A549 (cell line): ENCODE measurements at regions not wholly inside any gene's neighbourhood (a gene's known extent, or its start where the extent isn't known, plus 50 kb on each side); places are given as distances from the start of the nearest gene placed in this dataset.
A peak's percentile ranks its signal among the peaks of the same experiment; 100 is the strongest.

Experiments
- EP300 ChIP-seq, 2 experiments: fragments of >200 bp; sonication (Bioruptor Twin); formaldehyde crosslinking; IDR thresholded peaks; 2 replicates in 1 of 2; 3 replicates in 1 of 2; pipeline ENCODE4 v1.6.1; 2016 to 2017
- ESRRA ChIP-seq: fragments of 150-350 bp; IDR thresholded peaks from 2 replicates; pipeline ENCODE4 v1.6.1; 2014; ENCODE audit warnings: mild to moderate bottlenecking, low read length, borderline replicate concordance
- HOXB13 ChIP-seq: fragments of 250-450 bp; sonication (Bioruptor Pico); IDR thresholded peaks from 2 replicates; pipeline ENCODE4 v1.5.0; 2020; ENCODE audit warnings: low read depth, mild to moderate bottlenecking, moderate library complexity
- KDM1A ChIP-seq: fragments of 200-600 bp; sonication (generic); IDR thresholded peaks from 2 replicates; pipeline ENCODE4 v1.6.1; 2016; ENCODE audit warnings: low read depth, mild to moderate bottlenecking
- POLR2AphosphoS2 ChIP-seq: conservative IDR thresholded peaks from 2 replicates; pipeline ENCODE4 v1.6.1; 2012; ENCODE audit warnings: low read length, improper control_type of control experiment, inconsistent platforms
- RAD21 ChIP-seq, 2 experiments: fragments of >200 bp in 1 of 2; sonication (Bioruptor Twin) in 1 of 2; formaldehyde crosslinking in 1 of 2; IDR thresholded peaks in 1 of 2; conservative IDR thresholded peaks in 1 of 2; 2 replicates in 1 of 2; 3 replicates in 1 of 2; pipeline ENCODE4 v1.6.1; 2012 to 2018; ENCODE audit warnings: inconsistent platforms in 1 of 2
- RFX5 ChIP-seq: fragments of 450-650 bp; IDR thresholded peaks from 2 replicates; pipeline ENCODE4 v1.7.1; 2014; ENCODE audit warnings: antibody characterized with exemption, mild to moderate bottlenecking, moderate library complexity
- ZC3H11A ChIP-seq: fragments of 450-650 bp; IDR thresholded peaks from 2 replicates; pipeline ENCODE4 v1.6.1; 2014; ENCODE audit warnings: antibody characterized with exemption, mild to moderate bottlenecking
- TF ChIP-seq, protein P1 (sequence below): fragments of >200 bp; sonication (Bioruptor Twin); formaldehyde crosslinking; IDR thresholded peaks from 3 replicates; pipeline ENCODE4 v1.5.1; 2016
- TF ChIP-seq, protein P2 (sequence below): fragments of 200-600 bp; sonication (generic); IDR thresholded peaks from 2 replicates; pipeline ENCODE4 v1.6.1; 2016; ENCODE audit warnings: antibody characterized with exemption, mild to moderate bottlenecking, moderate library complexity
- TF ChIP-seq, protein P3 (sequence below): IDR thresholded peaks from 2 replicates; pipeline ENCODE4 v1.6.1; 2012

- no peak for TF ChIP-seq KDM1A
- TF ChIP-seq, protein P1, sequence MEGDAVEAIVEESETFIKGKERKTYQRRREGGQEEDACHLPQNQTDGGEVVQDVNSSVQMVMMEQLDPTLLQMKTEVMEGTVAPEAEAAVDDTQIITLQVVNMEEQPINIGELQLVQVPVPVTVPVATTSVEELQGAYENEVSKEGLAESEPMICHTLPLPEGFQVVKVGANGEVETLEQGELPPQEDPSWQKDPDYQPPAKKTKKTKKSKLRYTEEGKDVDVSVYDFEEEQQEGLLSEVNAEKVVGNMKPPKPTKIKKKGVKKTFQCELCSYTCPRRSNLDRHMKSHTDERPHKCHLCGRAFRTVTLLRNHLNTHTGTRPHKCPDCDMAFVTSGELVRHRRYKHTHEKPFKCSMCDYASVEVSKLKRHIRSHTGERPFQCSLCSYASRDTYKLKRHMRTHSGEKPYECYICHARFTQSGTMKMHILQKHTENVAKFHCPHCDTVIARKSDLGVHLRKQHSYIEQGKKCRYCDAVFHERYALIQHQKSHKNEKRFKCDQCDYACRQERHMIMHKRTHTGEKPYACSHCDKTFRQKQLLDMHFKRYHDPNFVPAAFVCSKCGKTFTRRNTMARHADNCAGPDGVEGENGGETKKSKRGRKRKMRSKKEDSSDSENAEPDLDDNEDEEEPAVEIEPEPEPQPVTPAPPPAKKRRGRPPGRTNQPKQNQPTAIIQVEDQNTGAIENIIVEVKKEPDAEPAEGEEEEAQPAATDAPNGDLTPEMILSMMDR, result no peak
- TF ChIP-seq, protein P2, sequence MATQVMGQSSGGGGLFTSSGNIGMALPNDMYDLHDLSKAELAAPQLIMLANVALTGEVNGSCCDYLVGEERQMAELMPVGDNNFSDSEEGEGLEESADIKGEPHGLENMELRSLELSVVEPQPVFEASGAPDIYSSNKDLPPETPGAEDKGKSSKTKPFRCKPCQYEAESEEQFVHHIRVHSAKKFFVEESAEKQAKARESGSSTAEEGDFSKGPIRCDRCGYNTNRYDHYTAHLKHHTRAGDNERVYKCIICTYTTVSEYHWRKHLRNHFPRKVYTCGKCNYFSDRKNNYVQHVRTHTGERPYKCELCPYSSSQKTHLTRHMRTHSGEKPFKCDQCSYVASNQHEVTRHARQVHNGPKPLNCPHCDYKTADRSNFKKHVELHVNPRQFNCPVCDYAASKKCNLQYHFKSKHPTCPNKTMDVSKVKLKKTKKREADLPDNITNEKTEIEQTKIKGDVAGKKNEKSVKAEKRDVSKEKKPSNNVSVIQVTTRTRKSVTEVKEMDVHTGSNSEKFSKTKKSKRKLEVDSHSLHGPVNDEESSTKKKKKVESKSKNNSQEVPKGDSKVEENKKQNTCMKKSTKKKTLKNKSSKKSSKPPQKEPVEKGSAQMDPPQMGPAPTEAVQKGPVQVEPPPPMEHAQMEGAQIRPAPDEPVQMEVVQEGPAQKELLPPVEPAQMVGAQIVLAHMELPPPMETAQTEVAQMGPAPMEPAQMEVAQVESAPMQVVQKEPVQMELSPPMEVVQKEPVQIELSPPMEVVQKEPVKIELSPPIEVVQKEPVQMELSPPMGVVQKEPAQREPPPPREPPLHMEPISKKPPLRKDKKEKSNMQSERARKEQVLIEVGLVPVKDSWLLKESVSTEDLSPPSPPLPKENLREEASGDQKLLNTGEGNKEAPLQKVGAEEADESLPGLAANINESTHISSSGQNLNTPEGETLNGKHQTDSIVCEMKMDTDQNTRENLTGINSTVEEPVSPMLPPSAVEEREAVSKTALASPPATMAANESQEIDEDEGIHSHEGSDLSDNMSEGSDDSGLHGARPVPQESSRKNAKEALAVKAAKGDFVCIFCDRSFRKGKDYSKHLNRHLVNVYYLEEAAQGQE, result no peak
- TF ChIP-seq, protein P3, sequence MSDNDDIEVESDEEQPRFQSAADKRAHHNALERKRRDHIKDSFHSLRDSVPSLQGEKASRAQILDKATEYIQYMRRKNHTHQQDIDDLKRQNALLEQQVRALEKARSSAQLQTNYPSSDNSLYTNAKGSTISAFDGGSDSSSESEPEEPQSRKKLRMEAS, result no peak
- no peak for TF ChIP-seq HOXB13 (CRISPR knock-in tag)
- TF ChIP-seq RAD21 (conservative IDR thresholded peaks at IDR 0.05 in 1 of 2, IDR thresholded peaks at IDR 0.05 in 1 of 2), result peak in 1 of 2 experiments; percentile 42; a peak in 2 of 5 replicates
- no peak for TF ChIP-seq POLR2AphosphoS2
- TF ChIP-seq RFX5, result no peak
- no peak for TF ChIP-seq EP300 (IDR thresholded peaks at IDR 0.05)
- no peak for TF ChIP-seq ZC3H11A
- no peak for TF ChIP-seq ESRRA
Observed at GRCh38 chr12:20248646-20249045, 119.7 kb upstream of the PDE3A start.
